GM21723 (cell line): ENCODE measurements at regions not wholly inside any gene's neighbourhood (a gene's known extent, or its start where the extent isn't known, plus 50 kb on each side); places are given as distances from the start of the nearest gene placed in this dataset.
A peak's percentile ranks its signal among the peaks of the same experiment; 100 is the strongest.

Experiments used
- ATAC-seq: cut with Tn5 transposase; IDR thresholded peaks from one replicate; pipeline ENCODE4 v1.9.1; 2021; ENCODE audit warnings: mild to moderate bottlenecking, moderate library complexity; ENCODE audit not compliant: unreplicated experiment

DNA sequence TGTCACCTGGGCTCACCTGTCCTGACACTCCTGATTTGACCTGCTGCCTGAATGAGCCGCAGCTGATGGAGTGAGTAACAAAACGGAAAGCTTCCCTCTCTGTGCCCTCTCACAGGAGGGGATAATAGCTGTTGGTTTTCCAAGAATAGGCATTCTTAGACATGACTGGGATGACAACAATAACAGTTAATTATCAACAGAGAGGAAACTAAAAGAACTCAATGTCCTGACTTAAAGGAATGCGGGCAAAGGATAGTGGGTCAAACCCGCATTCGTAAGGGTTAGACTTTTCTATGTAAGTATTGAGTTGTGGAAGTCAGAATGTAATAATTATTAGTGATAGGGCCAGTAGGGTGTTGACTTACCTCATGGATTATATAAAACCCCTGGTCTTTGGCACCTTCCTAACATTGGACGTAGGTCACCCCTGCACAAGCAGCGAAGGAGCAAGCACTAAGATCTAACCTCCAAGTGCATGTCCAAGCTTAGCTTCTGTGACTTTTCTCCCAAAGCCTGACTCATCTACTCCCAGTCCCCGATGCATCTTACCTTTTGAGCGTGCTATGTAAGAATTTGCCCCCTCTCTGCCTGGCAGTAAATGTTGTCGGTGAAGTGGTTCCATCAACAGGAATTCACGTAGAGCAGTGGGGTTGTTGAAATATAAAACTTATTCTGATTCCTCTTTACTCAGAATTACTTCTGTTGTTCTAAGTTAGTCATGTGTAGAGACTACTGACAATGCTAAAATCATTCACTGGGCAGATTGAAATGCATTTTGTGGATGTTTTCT lies 442.3 kb downstream of the FGF9 start:
- no peak for ATAC-seq

- peak; percentile 90 for ATAC-seq
Measured at GRCh38 chr13:22114630-22115311, 443.9 kb downstream of the FGF9 start.

- no peak for ATAC-seq
Measured at GRCh38 chr13:22118158-22118557, 447.3 kb downstream of the FGF9 start.

- no peak for ATAC-seq
Measured at GRCh38 chr13:22120646-22121045, 449.8 kb downstream of the FGF9 start.

DNA sequence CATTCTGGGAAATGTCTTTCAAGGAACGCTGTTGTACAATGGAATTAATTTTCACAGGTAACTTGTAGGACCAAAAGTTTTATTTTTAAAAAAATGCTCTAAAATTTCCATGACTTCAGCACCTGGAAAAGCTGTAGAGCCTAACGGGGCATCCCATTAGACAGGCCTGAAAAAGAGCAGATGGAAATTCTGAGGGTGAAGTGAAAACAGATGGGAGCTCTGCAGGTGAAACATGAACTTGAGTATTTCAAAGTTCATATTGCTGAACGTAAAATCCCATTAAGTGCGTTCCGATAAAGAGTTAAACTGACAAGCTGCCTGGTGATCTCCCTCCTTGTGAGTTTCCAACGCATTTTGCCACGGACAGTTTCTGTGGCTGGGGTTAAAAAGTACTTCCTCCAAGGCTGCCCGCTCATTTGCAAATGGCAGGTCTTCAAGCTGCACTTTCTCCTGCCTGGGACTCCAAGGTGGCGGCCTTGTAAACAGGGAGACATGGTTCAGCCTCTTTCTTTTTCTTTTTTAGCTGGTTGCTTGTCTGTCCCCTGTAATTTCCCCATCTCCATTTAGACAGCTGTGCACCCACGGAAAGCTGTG lies 450.4 kb downstream of the FGF9 start:
- no peak for ATAC-seq

- peak; percentile 96 for ATAC-seq
Measured at GRCh38 chr13:22126433-22127021, 455.7 kb downstream of the FGF9 start.

DNA sequence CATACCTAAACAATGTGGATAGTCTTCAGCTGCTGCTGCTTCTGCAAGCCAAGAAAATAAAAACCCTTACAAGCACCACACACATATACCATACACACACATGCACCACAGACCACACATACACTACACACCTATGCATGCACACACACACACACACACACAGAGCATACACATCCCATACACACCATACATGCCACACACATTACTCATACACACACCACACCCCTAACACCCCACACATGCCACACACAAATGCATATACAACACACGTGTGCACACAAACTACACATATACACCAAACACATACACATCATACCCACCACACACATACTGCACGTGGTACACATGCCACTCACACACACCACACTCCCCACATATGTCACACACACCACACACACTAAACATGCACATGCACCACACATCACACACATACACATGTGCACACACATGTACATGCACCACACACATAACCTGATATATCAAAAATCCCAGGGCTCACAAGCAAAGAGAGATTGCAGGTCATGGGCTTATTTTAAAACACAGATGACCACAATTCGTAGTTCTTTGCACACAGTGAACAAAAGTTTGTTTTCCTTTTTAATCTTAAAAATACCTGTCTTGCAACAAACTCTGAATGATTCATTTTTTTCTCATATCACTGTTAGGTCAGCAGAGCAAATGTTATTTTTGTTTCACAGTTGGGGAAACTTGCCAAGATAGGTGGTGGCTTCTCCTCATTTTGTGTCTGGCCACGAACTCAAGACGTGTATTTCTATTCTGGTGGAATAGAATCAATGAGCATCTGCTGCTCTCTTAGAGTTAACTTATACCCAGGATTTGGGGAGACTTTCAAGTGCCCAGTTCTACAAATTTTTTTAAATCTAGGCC lies 456.6 kb downstream of the FGF9 start:
- no peak for ATAC-seq

DNA sequence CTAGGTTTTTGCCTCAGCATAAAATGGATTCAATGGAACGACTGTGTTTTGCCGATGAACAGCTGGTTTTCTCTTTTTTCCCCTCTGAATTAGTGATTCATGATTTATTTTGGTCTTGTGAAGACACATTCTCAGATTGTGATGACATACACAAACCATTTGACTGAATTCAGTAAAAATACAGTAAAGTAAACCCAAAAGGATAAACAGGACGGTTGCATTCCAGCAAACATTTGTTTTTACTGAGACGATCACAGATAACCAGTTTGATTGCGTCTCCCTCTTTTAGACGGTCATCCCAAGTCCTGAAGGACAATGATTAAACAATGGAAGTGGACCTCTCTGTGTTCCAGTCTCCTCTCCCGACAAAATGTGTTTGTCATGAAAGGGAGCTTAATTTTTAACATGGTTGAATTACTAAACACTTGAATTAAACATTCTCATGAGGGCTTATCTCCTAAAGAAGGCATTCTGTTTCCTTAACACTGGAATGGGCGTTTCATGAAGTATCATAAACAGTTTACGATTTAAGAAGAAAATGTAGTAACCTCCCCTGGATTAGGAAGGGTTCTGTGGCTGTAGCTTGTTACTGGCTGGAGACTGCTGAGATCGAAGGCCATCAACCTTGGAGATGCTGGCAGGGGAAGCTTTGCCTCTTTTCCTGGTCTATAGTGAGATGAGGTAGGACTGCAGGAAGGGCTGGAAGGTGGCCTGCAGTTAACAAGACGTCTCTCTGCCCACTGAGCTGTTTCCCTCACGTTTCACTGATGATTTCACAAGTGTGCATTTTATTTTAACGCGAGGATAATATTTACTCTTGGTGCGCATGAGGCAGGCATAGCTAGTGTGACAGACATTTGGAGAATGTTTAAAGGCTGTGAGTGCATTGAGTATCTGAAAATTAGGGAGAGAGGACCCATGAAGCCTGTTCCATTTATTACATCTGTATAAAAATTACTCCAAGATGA lies 457.9 kb downstream of the FGF9 start:
- ATAC-seq, result no peak

DNA sequence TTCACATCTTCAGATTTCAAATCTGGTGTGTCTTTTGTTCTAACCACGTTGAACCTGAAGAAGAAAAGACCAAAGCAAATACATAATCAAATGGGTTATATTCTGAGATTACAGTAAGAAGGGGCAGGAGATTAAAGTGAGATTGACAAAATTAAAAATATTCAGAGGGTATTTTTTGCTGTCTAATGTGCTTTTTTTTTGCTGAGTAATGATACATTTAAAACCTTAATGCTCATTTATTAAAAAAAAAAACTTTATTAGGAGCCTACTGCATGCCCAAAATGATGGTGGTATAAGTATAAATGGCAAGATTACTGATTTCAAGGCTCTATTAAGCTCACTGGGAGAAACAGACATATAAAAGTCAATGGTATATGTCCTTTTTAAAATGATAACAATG lies 459.4 kb downstream of the FGF9 start:
- ATAC-seq, result no peak

- ATAC-seq, result no peak
Measured at GRCh38 chr13:22134261-22134660, 463.4 kb downstream of the FGF9 start.

- ATAC-seq, result no peak
Measured at GRCh38 chr13:22135446-22135845, 464.6 kb downstream of the FGF9 start.

- no peak for ATAC-seq
Measured at GRCh38 chr13:22137361-22138050, 466.6 kb downstream of the FGF9 start.

- no peak for ATAC-seq
Measured at GRCh38 chr13:22138947-22139346, 468.1 kb downstream of the FGF9 start.

DNA sequence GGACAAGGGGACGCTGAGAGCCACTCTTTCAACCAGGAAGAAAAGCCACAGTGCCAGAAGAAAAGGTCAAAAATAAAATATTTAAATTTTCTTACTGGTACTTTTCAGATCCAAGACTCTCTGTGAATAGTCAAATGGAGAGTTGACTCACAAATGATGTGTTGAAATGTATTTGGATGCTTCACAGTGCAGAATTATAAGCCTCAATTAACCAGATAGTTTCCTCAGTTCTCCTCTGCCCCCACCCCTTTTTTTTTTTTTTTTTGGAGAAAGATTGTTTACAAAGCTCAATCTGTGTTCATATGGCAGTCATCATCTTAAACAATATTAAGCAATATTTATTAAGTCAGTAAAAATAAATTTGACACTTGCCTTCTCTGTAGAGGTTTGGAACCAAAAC lies 470.8 kb downstream of the FGF9 start:
- ATAC-seq, result no peak

GRCh38 chr13:22143671-22144070 lies 472.8 kb downstream of the FGF9 start:
- no peak for ATAC-seq

DNA sequence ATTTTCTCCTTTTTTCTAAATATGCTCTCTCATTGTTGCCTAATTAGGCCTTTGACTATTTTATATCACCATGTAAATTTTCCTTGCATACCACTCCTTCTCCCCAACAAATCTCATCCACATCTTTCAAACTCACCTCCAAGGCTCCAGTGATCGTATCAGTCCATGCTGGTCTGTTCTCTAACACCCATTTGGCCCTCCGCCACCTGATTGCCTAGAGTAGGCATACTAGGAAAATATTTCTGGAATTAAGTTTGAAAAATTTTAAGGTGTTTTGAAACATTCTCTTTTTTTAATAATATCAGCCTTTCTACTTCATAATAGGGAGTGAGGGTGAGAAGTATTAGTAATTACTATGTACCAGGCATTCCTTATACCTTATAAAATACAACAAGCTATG lies 473.9 kb downstream of the FGF9 start:
- ATAC-seq, result no peak

- ATAC-seq, result no peak
Measured at GRCh38 chr13:22148187-22148586, 477.3 kb downstream of the FGF9 start.

GRCh38 chr13:22152751-22153150 lies 481.9 kb downstream of the FGF9 start:
- ATAC-seq, result no peak

DNA sequence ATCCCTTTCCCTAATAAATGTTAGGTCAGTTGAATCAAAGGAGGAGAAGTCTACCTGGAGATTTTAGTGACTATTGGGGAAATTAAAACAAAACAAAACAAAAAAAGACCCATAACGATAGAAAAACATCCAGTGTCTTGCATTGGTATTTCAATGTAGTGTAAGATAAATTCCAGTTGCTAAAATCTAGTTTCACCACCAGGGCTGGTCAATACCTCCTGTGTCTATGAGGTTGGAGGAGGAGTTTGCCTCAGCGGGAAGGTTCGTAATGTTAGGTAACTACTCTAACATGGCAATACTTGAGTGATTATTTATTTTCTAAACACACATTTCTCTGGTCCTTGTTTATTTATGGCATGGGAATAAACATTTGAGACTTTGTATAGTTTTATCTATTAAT lies 483.2 kb downstream of the FGF9 start:
- no peak for ATAC-seq
